ENCODE measurements at regions not wholly inside any gene's neighbourhood (a gene's known extent, or its start where the extent isn't known, plus 50 kb on each side); places are given as distances from the start of the nearest gene placed in this dataset.

- Histone ChIP-seq H3K9ac (no peak overlapping the region), H3K27ac (no peak overlapping the region), H2AFZ (no peak overlapping the region), H3K9me3 (ENCODE audit: low read depth) (no peaks in the 10 kb centered on the region), H3K27me3 (replicated peaks; ENCODE audit: insufficient read depth) (no peaks in the 10 kb centered on the region), H3K4me2 (ENCODE audit: unreplicated experiment) (no peak overlapping the region), H3K9me2 (ENCODE audit: insufficient read depth) (no peaks in the 10 kb centered on the region), H3K4me3 (no peak overlapping the region), H3F3A (ENCODE audit: insufficient read depth) (no peaks in the 10 kb centered on the region), H3K4me1 (ENCODE audit: insufficient read depth) (no peaks in the 10 kb centered on the region), H3K79me2 (ENCODE audit: insufficient read depth) (no peaks in the 10 kb centered on the region), H3K36me3 (ENCODE audit: low read depth) (no peaks in the 10 kb centered on the region), H4K20me1 (ENCODE audit: insufficient read depth) (no peaks in the 10 kb centered on the region)
- in situ Hi-C loops (cut with MboI) = no loop called here
- no peak for DNase-seq
- 4 to 6% methylated on average over 3 of the region's 3 CpGs for WGBS, 2 experiments (ENCODE audit: low coverage in 1 of 2, low lambda C conversion rate in 2 of 2, missing lambda C conversion rate in 2 of 2)
- no peak for TF ChIP-seq EZH2 (IDR thresholded peaks at IDR 0.05; ENCODE audit: insufficient read depth, poor library complexity, severe bottlenecking)
- TF ChIP-seq EZH2phosphoT487 (IDR thresholded peaks at IDR 0.05; ENCODE audit: insufficient read depth, low read depth) = no peak
Observed at GRCh38 chr3:82581350-82581749, 819.9 kb upstream of the GBE1 start.

DNA sequence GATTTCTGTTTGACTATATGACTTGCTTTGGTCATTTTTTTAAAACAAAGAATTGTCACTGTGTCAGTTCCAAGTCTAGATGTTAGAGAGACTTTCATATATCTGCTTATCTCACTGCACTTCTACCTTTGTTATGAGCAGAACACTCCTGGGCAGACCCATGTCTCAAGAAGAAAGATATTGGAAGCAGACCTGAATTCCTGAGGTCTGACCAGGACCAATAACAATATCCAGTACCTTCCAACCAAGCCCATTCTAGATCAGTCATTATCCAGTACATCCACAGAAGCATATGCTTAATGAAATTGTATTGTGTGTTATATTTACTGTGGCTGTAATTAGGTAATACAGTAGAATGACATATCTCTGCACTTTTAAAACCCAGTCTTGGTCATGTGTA is 811.3 kb upstream of the GBE1 start:
- no peak for TF ChIP-seq EZH2 (IDR thresholded peaks at IDR 0.05; ENCODE audit: insufficient read depth, poor library complexity, severe bottlenecking)
- TF ChIP-seq EZH2phosphoT487 (IDR thresholded peaks at IDR 0.05; ENCODE audit: insufficient read depth, low read depth) = no peak
- Histone ChIP-seq H3F3A (ENCODE audit: insufficient read depth) (no peaks in the 10 kb centered on the region), H3K79me2 (ENCODE audit: insufficient read depth) (no peaks in the 10 kb centered on the region), H3K27ac (no peak overlapping the region), H3K4me2 (ENCODE audit: unreplicated experiment) (no peak overlapping the region), H4K20me1 (ENCODE audit: insufficient read depth) (no peaks in the 10 kb centered on the region), H3K27me3 (replicated peaks; ENCODE audit: insufficient read depth) (no peaks in the 10 kb centered on the region), H3K9ac (no peak overlapping the region), H3K9me3 (ENCODE audit: low read depth) (no peaks in the 10 kb centered on the region), H3K9me2 (ENCODE audit: insufficient read depth) (no peaks in the 10 kb centered on the region), H3K4me3 (no peak overlapping the region), H2AFZ (no peak overlapping the region), H3K4me1 (ENCODE audit: insufficient read depth) (no peaks in the 10 kb centered on the region), H3K36me3 (ENCODE audit: low read depth) (no peaks in the 10 kb centered on the region)
- no peak for DNase-seq
- in situ Hi-C loops (cut with MboI) = no loop called here

DNA sequence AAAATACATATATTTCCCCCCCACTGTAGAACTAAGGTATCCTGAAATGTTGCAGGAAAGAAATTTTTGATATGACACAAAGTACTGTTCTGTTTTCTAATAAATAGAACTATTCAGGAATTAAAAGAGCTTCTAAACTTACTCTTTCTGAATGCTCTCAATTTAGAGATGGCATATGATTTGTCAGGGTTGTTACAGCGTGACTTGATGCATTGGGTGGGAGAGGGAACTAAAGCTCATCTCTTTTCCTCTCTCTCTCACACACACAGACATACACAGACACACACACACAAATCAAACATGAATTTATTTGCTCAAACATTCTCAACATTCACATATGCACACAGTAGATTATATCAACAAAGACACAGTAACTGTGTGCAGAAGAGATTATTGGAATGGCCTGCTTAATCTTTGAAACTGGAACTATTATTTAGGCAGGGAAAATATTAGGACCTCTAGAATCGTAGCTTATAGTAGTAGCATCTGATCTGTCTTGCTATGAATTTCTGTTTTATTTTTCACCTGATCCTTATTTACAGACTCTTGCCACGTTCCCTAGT is 807.4 kb upstream of the GBE1 start:
- Histone ChIP-seq H2AFZ (no peak overlapping the region), H3F3A (ENCODE audit: insufficient read depth) (no peaks in the 10 kb centered on the region), H3K9me3 (ENCODE audit: low read depth) (no peaks in the 10 kb centered on the region), H3K9me2 (ENCODE audit: insufficient read depth) (no peaks in the 10 kb centered on the region), H4K20me1 (ENCODE audit: insufficient read depth) (no peaks in the 10 kb centered on the region), H3K4me3 (no peak overlapping the region), H3K4me2 (ENCODE audit: unreplicated experiment) (no peak overlapping the region), H3K27ac (no peak overlapping the region), H3K27me3 (replicated peaks; ENCODE audit: insufficient read depth) (no peaks in the 10 kb centered on the region), H3K36me3 (ENCODE audit: low read depth) (no peaks in the 10 kb centered on the region), H3K9ac (no peak overlapping the region), H3K4me1 (ENCODE audit: insufficient read depth) (no peaks in the 10 kb centered on the region), H3K79me2 (ENCODE audit: insufficient read depth) (no peaks in the 10 kb centered on the region)
- WGBS, 2 experiments (ENCODE audit: low coverage in 1 of 2, low lambda C conversion rate in 2 of 2, missing lambda C conversion rate in 2 of 2) = 4 to 5% methylated on average over 3 of the region's 3 CpGs
- TF ChIP-seq EZH2 (IDR thresholded peaks at IDR 0.05; ENCODE audit: insufficient read depth, poor library complexity, severe bottlenecking) = no peak
- no peak for TF ChIP-seq EZH2phosphoT487 (IDR thresholded peaks at IDR 0.05; ENCODE audit: insufficient read depth, low read depth)
- DNase-seq = no peak
- in situ Hi-C loops (cut with MboI) = no loop called here

DNA sequence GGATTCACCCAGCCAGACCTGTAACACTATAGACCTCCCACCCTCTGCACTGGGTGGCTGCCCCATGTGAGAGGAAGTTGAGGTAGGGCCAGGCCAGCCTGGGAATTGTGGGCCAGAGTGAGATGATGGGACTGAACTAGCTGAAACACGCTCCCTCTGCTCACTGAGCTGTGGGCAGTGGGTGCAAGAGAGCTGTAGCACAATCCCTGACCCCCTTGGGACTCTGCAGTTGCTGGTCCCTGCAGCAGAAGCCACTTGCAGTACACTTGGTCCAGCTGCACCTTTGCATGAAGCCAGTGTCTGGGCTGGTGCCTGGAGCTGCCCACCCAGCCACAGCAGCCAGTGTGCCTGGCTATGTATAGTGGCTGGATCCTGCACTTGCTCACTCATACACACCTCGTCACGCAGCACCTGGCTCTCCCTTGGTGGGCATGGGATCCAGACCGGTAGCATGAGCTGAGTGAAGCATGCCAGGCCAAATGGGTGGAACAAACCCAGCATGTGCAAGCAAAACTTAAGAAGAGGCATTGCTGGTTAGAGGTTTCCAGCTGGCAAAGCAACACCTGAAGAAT is 805.7 kb upstream of the GBE1 start:
- no peaks in the 10 kb centered on the region for H3K79me2 ChIP-seq (ENCODE audit: insufficient read depth)
- no peaks in the 10 kb centered on the region for H3K27me3 ChIP-seq (replicated peaks; ENCODE audit: insufficient read depth)
- DNase-seq = no peak
- H3K36me3 ChIP-seq (ENCODE audit: low read depth) = no peaks in the 10 kb centered on the region
- H3K27ac ChIP-seq = no peak overlapping the region
- no peaks in the 10 kb centered on the region for H3K9me2 ChIP-seq (ENCODE audit: insufficient read depth)
- in situ Hi-C loops (cut with MboI) = no loop called here
- no peak overlapping the region for H2AFZ ChIP-seq
- no peak overlapping the region for H3K9ac ChIP-seq
- H3K4me1 ChIP-seq (ENCODE audit: insufficient read depth) = no peaks in the 10 kb centered on the region
- H3K4me2 ChIP-seq (ENCODE audit: unreplicated experiment) = no peak overlapping the region
- H3K9me3 ChIP-seq (ENCODE audit: low read depth) = no peaks in the 10 kb centered on the region
- WGBS, 2 experiments (ENCODE audit: low coverage in 1 of 2, low lambda C conversion rate in 2 of 2, missing lambda C conversion rate in 2 of 2) = 11 to 18% methylated on average over 4 of the region's 4 CpGs
- no peak overlapping the region for H3K4me3 ChIP-seq
- no peaks in the 10 kb centered on the region for H4K20me1 ChIP-seq (ENCODE audit: insufficient read depth)
- no peaks in the 10 kb centered on the region for H3F3A ChIP-seq (ENCODE audit: insufficient read depth)
- TF ChIP-seq EZH2phosphoT487 (IDR thresholded peaks at IDR 0.05; ENCODE audit: insufficient read depth, low read depth) (no peak), EZH2 (IDR thresholded peaks at IDR 0.05; ENCODE audit: insufficient read depth, poor library complexity, severe bottlenecking) (no peak)

DNA sequence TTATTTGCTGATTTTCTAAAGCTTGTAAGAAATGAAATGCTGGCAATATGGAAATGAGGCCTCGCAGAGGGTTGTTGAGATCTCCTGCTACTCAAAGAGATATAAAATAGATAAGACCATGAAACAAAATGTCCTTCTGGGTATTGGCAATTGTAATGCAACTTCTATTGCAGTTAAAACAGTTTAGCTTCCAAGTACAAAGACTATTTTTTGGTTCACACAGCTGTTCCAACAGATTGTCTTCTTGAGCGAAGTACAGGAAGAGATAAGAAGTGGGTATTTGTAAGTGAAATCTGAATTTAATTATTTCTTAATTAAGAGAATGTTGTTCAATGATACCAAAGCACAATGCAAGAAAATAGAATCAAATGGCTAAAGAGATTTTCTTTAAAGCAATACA is 801.5 kb upstream of the GBE1 start:
- Histone ChIP-seq H4K20me1 (ENCODE audit: insufficient read depth) (no peaks in the 10 kb centered on the region), H3K9me2 (ENCODE audit: insufficient read depth) (no peaks in the 10 kb centered on the region), H3K36me3 (ENCODE audit: low read depth) (no peaks in the 10 kb centered on the region), H3K4me3 (no peak overlapping the region), H3K4me2 (ENCODE audit: unreplicated experiment) (no peak overlapping the region), H2AFZ (no peak overlapping the region), H3F3A (ENCODE audit: insufficient read depth) (no peaks in the 10 kb centered on the region), H3K9ac (no peak overlapping the region), H3K79me2 (ENCODE audit: insufficient read depth) (no peaks in the 10 kb centered on the region), H3K27me3 (replicated peaks; ENCODE audit: insufficient read depth) (no peaks in the 10 kb centered on the region), H3K4me1 (ENCODE audit: insufficient read depth) (no peaks in the 10 kb centered on the region), H3K9me3 (ENCODE audit: low read depth) (no peaks in the 10 kb centered on the region), H3K27ac (no peak overlapping the region)
- WGBS, 2 experiments (ENCODE audit: low coverage in 1 of 2, low lambda C conversion rate in 2 of 2, missing lambda C conversion rate in 2 of 2) = 28 to 44% methylated on average over 2 of the region's 2 CpGs
- DNase-seq = no peak
- TF ChIP-seq EZH2 (IDR thresholded peaks at IDR 0.05; ENCODE audit: insufficient read depth, poor library complexity, severe bottlenecking) = no peak
- no peak for TF ChIP-seq EZH2phosphoT487 (IDR thresholded peaks at IDR 0.05; ENCODE audit: insufficient read depth, low read depth)
- in situ Hi-C loops (cut with MboI) = no loop called here
